ENCODE measurements at regions not wholly inside any gene's neighbourhood (a gene's known extent, or its start where the extent isn't known, plus 50 kb on each side); places are given as distances from the start of the nearest gene placed in this dataset.
"Not testable (repeated sequence)": the region's sequence is repeated elsewhere in the genome, so short reads cannot be mapped to it uniquely, and the experiment has no call there.

GRCh38 chr1:144104000-144104677, 132.4 kb upstream of the FAM72C start:
- H4K20me1 ChIP-seq (ENCODE audit: insufficient read depth, low read length); H3K14ac ChIP-seq (replicated peaks; ENCODE audit: low read depth, low read length); H3K27me3 ChIP-seq (ENCODE audit: control insufficient read depth, insufficient read depth, low read length); H4K5ac ChIP-seq (ENCODE audit: low read depth, low read length); H4K8ac ChIP-seq (ENCODE audit: low read depth in 2 of 2, low read length in 2 of 2); H3K23ac ChIP-seq (ENCODE audit: low read depth, low read length); BruUV-seq (replicated peaks); H3K4me3 ChIP-seq (ENCODE audit: insufficient read depth, low read depth, low read length); H3K27ac ChIP-seq (ENCODE audit: insufficient read depth, low read length); H2BK15ac ChIP-seq (ENCODE audit: low read depth, low read length); H3K4me2 ChIP-seq (ENCODE audit: low read depth, low read length); H2AK5ac ChIP-seq (ENCODE audit: low read depth, low read length); H2BK5ac ChIP-seq (ENCODE audit: low read depth, low read length, poor library complexity, severe bottlenecking); H3K9ac ChIP-seq (ENCODE audit: low read depth, low read length); H2AK9ac ChIP-seq (replicated peaks; ENCODE audit: low read depth, low read length, poor library complexity); in situ Hi-C loops (cut with MboI; ENCODE audit: low sequenced_read_pairs); H3K9me1 ChIP-seq (ENCODE audit: insufficient read depth, low read length); H2BK20ac ChIP-seq (ENCODE audit: low read depth, low read length); dilution Hi-C loops (cut with HindIII; ENCODE audit: low sequenced_read_pairs, unreplicated experiment); H3K79me1 ChIP-seq (ENCODE audit: low read depth in 1 of 2, low read length in 2 of 2); H3K4me1 ChIP-seq (ENCODE audit: control insufficient read depth, insufficient read depth, low read length); H2AFZ ChIP-seq (replicated peaks; ENCODE audit: low read length, poor library complexity); H3K18ac ChIP-seq (ENCODE audit: low read depth, low read length); H3K56ac ChIP-seq (ENCODE audit: extremely low read depth, insufficient read depth, low read length); intact Hi-C loops (cut with micrococcal nuclease); ATAC-seq (ENCODE audit: low read depth); H2BK120ac ChIP-seq (ENCODE audit: low read depth, low read length); CTCF ChIA-PET; DNase-seq; H4K91ac ChIP-seq (ENCODE audit: insufficient read depth, low read depth, low read length); POLR2A ChIA-PET (ENCODE audit: unreplicated experiment); H3K36me3 ChIP-seq (ENCODE audit: control insufficient read depth, insufficient read depth, low read length); H3K4ac ChIP-seq (ENCODE audit: low read depth, low read length): not testable (repeated sequence)
- H3K9me3 ChIP-seq (ENCODE audit: control insufficient read depth, insufficient read depth, low read length) = peaks cover 13% of the 10 kb centered on the region
- 78% methylated on average over 14 of the region's 14 CpGs; no CpG with 5 or more reads in 1 of the 2 experiments for WGBS, 2 experiments (ENCODE audit: extremely low coverage in 2 of 2, insufficient read length in 1 of 2)

GRCh38 chr1:144103156-144103880, 131.5 kb upstream of the FAM72C start:
- DNase-seq; ATAC-seq (ENCODE audit: low read depth): not testable (repeated sequence)
- POLR2A ChIA-PET (ENCODE audit: unreplicated experiment) = interaction anchor here (0.7 kb wide), 1 partner anchor 443 kb away, joined by 4 read pairs; no protein-coding TSS in a partner anchor

More at GRCh38 chr1:144103156-144103880, 131.5 kb upstream of the FAM72C start:
- H2BK120ac ChIP-seq (ENCODE audit: low read depth, low read length); H3K27ac ChIP-seq (ENCODE audit: insufficient read depth, low read length); H2AFZ ChIP-seq (replicated peaks; ENCODE audit: low read length, poor library complexity); H3K36me3 ChIP-seq (ENCODE audit: control insufficient read depth, insufficient read depth, low read length); H3K9ac ChIP-seq (ENCODE audit: low read depth, low read length); H4K91ac ChIP-seq (ENCODE audit: insufficient read depth, low read depth, low read length); H3K4ac ChIP-seq (ENCODE audit: low read depth, low read length); H2BK5ac ChIP-seq (ENCODE audit: low read depth, low read length, poor library complexity, severe bottlenecking); H2BK15ac ChIP-seq (ENCODE audit: low read depth, low read length); H2AK5ac ChIP-seq (ENCODE audit: low read depth, low read length); CTCF ChIA-PET; in situ Hi-C loops (cut with MboI; ENCODE audit: low sequenced_read_pairs); H3K9me1 ChIP-seq (ENCODE audit: insufficient read depth, low read length); H3K23ac ChIP-seq (ENCODE audit: low read depth, low read length); H3K4me1 ChIP-seq (ENCODE audit: control insufficient read depth, insufficient read depth, low read length); H3K27me3 ChIP-seq (ENCODE audit: control insufficient read depth, insufficient read depth, low read length); H4K5ac ChIP-seq (ENCODE audit: low read depth, low read length); intact Hi-C loops (cut with micrococcal nuclease); H3K14ac ChIP-seq (replicated peaks; ENCODE audit: low read depth, low read length); dilution Hi-C loops (cut with HindIII; ENCODE audit: low sequenced_read_pairs, unreplicated experiment); H3K4me3 ChIP-seq (ENCODE audit: insufficient read depth, low read depth, low read length); BruUV-seq (replicated peaks); H4K20me1 ChIP-seq (ENCODE audit: insufficient read depth, low read length); H3K79me1 ChIP-seq (ENCODE audit: low read depth in 1 of 2, low read length in 2 of 2); H3K56ac ChIP-seq (ENCODE audit: extremely low read depth, insufficient read depth, low read length); H3K18ac ChIP-seq (ENCODE audit: low read depth, low read length); H2AK9ac ChIP-seq (replicated peaks; ENCODE audit: low read depth, low read length, poor library complexity); H3K4me2 ChIP-seq (ENCODE audit: low read depth, low read length); H4K8ac ChIP-seq (ENCODE audit: low read depth in 2 of 2, low read length in 2 of 2); H2BK20ac ChIP-seq (ENCODE audit: low read depth, low read length): not testable (repeated sequence)
- peaks cover 13% of the 10 kb centered on the region for H3K9me3 ChIP-seq (ENCODE audit: control insufficient read depth, insufficient read depth, low read length)
- WGBS, 2 experiments (ENCODE audit: extremely low coverage in 2 of 2, insufficient read length in 1 of 2) = 82% methylated on average over 4 of the region's 6 CpGs; no CpG with 5 or more reads in 1 of the 2 experiments

Data from IMR-90 (cell line).